Ovary (tissue), 3 donors: ENCODE measurements at regions not wholly inside any gene's neighbourhood (a gene's known extent, or its start where the extent isn't known, plus 50 kb on each side); places are given as distances from the start of the nearest gene placed in this dataset.

Experiments used
- EP300 ChIP-seq: sonication (generic); formaldehyde crosslinking; IDR thresholded peaks from one replicate; pipeline ENCODE4 v1.6.1; 2017; ENCODE audit warnings: antibody characterized with exemption
- POLR2A ChIP-seq: fragments of 450-650 bp; IDR thresholded peaks from one replicate; pipeline ENCODE4 v1.6.1; 2017; ENCODE audit warnings: antibody characterized with exemption, mild to moderate bottlenecking, moderate library complexity
- TF ChIP-seq, protein P1 (sequence below), 3 donors: fragments of 450-650 bp in 2 of 3; fragments of 200-600 bp in 1 of 3; IDR thresholded peaks; one replicate each; pipeline versions ENCODE4 v1.5.1 to v1.8.0; 2016 to 2022; ENCODE audit warnings: antibody characterized with exemption in 3 of 3, mild to moderate bottlenecking in 1 of 3
- donor health status: DM: no; HTN: no; CAD: no.

DNA sequence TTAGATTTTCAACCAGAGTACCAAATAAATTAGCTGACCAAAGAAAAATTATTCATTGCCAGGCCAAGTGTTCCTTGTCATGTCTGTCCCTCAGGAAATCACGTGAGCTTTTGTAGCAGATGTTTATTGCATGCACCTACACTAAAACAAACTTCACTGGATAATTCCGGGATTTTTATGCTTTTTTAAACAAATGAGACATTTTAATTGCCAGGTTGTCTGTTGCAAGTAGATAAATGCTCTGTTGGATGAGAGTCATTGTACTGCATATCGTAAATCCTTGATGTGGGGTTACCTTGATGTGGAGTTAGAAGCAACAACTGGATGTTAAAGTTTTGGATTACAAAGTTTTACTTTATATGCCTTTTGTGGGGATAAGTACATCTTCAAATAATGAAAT is 1187.7 kb upstream of the PCDH9 start:
- TF ChIP-seq, protein P1, sequence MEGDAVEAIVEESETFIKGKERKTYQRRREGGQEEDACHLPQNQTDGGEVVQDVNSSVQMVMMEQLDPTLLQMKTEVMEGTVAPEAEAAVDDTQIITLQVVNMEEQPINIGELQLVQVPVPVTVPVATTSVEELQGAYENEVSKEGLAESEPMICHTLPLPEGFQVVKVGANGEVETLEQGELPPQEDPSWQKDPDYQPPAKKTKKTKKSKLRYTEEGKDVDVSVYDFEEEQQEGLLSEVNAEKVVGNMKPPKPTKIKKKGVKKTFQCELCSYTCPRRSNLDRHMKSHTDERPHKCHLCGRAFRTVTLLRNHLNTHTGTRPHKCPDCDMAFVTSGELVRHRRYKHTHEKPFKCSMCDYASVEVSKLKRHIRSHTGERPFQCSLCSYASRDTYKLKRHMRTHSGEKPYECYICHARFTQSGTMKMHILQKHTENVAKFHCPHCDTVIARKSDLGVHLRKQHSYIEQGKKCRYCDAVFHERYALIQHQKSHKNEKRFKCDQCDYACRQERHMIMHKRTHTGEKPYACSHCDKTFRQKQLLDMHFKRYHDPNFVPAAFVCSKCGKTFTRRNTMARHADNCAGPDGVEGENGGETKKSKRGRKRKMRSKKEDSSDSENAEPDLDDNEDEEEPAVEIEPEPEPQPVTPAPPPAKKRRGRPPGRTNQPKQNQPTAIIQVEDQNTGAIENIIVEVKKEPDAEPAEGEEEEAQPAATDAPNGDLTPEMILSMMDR (IDR thresholded peaks at IDR 0.05): no peak
- TF ChIP-seq POLR2A: no peak
- no peak for TF ChIP-seq EP300
